ENCODE measurements at regions not wholly inside any gene's neighbourhood (a gene's known extent, or its start where the extent isn't known, plus 50 kb on each side); places are given as distances from the start of the nearest gene placed in this dataset.

DNA sequence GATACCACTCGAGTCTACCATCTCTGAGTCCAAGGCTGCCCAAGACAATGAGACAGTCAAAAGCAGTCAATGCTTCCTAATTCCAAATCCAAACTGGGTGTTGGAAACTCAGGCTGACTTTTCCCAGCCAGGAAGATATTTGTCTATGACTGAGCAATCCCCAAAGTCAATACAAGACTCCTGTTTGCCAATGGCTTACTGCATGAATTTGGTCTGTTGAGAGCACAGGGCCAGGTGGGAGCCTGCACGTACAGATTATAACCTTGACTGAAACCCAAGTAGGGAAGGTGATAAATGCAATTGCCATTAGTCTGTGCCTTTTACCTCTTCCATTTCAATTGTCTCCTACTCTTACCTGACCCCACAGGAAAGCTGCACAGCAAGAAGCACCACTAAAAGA, 72.6 kb upstream of the PPARGC1A start:
- TF ChIP-seq POLR2AphosphoS5 (IDR thresholded peaks at IDR 0.05; ENCODE audit: low read depth, low read length) (no peak), POLR2A (IDR thresholded peaks at IDR 0.05; ENCODE audit: low read depth, low read length) (no peak)

Data from GM12892 (cell line).